Astrocyte of the spinal cord (primary cell): ENCODE measurements at regions not wholly inside any gene's neighbourhood (a gene's known extent, or its start where the extent isn't known, plus 50 kb on each side); places are given as distances from the start of the nearest gene placed in this dataset.

ENCODE experiments used
- DNase-seq: peaks from one replicate; pipeline ENCODE4 v3.0.0; 2011; ENCODE audit warnings: low read depth, low spot score
- H3K4me3 ChIP-seq: 2 replicates; pipeline ENCODE4 v1.5.1; 2011; ENCODE audit warnings: low read depth, mild to moderate bottlenecking, low read length, moderate library complexity
- in situ Hi-C: cut with HindIII; loops from 2 replicates; pipeline ENCODE4 v1.10.0; 2017; ENCODE audit warnings: low sequenced_read_pairs
- TF ChIP-seq, protein P1 (sequence below): IDR thresholded peaks from 2 replicates; pipeline ENCODE4 v1.5.1; 2012; ENCODE audit warnings: low read depth, mild to moderate bottlenecking, low read length, inconsistent platforms

GRCh38 chr3:153426803-153427202 is 264.8 kb downstream of the RAP2B start:
- TF ChIP-seq, protein P1, sequence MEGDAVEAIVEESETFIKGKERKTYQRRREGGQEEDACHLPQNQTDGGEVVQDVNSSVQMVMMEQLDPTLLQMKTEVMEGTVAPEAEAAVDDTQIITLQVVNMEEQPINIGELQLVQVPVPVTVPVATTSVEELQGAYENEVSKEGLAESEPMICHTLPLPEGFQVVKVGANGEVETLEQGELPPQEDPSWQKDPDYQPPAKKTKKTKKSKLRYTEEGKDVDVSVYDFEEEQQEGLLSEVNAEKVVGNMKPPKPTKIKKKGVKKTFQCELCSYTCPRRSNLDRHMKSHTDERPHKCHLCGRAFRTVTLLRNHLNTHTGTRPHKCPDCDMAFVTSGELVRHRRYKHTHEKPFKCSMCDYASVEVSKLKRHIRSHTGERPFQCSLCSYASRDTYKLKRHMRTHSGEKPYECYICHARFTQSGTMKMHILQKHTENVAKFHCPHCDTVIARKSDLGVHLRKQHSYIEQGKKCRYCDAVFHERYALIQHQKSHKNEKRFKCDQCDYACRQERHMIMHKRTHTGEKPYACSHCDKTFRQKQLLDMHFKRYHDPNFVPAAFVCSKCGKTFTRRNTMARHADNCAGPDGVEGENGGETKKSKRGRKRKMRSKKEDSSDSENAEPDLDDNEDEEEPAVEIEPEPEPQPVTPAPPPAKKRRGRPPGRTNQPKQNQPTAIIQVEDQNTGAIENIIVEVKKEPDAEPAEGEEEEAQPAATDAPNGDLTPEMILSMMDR, result no peak
- DNase-seq, result no peak
- H3K4me3 ChIP-seq, result no peak overlapping the region
- in situ Hi-C loops, result no loop called here

- no peak for DNase-seq
- H3K4me3 ChIP-seq, result no peak overlapping the region
- in situ Hi-C loops, result no loop called here
- TF ChIP-seq, protein P1, result no peak
Measured at GRCh38 chr3:153429821-153430220, 267.8 kb downstream of the RAP2B start.

DNA sequence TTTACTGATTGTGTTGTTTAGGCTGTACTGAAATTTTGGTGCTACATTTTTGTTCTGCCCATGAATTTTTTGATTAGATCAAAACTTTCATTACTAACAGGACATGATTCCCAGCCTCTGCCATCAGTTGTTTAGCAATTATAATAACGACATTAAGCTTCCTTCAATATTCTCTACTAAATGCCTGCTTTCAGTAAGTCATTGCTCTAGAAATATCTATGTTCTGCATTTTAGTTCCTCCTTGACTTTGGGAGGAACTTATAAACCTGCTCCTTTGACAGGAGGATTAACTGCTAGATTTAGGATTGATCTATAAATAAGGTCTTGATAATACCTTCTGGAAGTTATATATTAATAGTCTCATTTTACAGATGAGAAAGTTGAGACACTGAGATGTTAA is 269.1 kb downstream of the RAP2B start:
- no peak for DNase-seq
- TF ChIP-seq, protein P1, result no peak
- H3K4me3 ChIP-seq, result no peak overlapping the region
- in situ Hi-C loops, result no loop called here

- TF ChIP-seq, protein P1, result no peak
- no peak for DNase-seq
- in situ Hi-C loops, result no loop called here
- no peak overlapping the region for H3K4me3 ChIP-seq
Measured at GRCh38 chr3:153437666-153438065, 275.6 kb downstream of the RAP2B start.

DNA sequence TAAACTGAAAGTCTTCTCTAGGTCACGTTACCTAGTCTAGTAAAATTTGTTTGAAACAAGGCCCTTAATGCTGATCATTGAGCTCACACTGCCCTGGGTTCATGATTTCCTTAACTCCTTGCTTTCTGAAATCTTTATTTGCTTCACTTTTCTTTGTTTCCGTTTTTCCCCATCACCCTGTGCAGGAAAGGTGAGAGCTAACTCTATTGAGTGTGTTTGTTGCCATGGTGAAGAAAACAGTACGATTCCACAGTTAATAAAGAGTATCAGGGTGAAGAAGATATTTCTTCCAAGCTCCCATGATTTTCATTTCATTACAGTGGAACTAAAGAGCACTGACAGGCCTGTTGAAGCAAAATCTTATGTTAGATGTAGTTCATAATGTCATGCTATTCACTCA is 276.2 kb downstream of the RAP2B start:
- TF ChIP-seq, protein P1, result no peak
- H3K4me3 ChIP-seq, result no peak overlapping the region
- in situ Hi-C loops, result no loop called here
- DNase-seq, result no peak

GRCh38 chr3:153439780-153440179 is 277.8 kb downstream of the RAP2B start:
- in situ Hi-C loops, result no loop called here
- TF ChIP-seq, protein P1, result no peak
- no peak for DNase-seq
- H3K4me3 ChIP-seq, result no peak overlapping the region

GRCh38 chr3:153440311-153440710 is 278.3 kb downstream of the RAP2B start:
- in situ Hi-C loops, result no loop called here
- TF ChIP-seq, protein P1, result no peak
- no peak for DNase-seq
- H3K4me3 ChIP-seq, result no peak overlapping the region
